Hematopoietic multipotent progenitor cell treated with erythropoietin and hydrocortisone succinate and interleukin-3 and kit ligand, for 6 days (in vitro differentiated cells): ENCODE measurements at regions not wholly inside any gene's neighbourhood (a gene's known extent, or its start where the extent isn't known, plus 50 kb on each side); places are given as distances from the start of the nearest gene placed in this dataset.
A peak's percentile ranks its signal among the peaks of the same experiment; 100 is the strongest.
"Not testable (repeated sequence)": the region's sequence is repeated elsewhere in the genome, so short reads cannot be mapped to it uniquely, and the experiment has no call there.

ENCODE experiments used
- DNase-seq: peaks from one replicate; pipeline ENCODE4 v3.0.0-alpha.2; 2015

GRCh38 chr5:130294798-130295197 is 390.5 kb downstream of the CHSY3 start:
- DNase-seq: not testable (repeated sequence)

DNA sequence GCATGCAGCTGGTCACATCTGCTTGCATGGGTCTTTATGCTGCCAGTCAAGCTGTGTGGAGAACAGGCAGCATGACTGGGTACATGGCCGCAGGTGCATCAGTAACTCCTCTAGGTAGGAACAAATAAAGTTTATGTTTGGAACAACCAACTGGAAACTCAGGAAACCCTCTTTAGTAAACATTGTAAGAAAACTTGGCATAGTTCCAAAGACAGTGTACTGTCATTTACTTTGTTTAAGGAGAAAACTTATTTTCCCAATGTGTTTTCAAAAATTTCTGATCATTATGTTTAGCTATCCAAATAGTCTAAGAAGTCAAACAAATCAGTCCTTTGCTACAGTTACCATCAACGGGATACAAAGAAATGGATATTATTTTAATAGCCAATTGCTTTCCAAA is 386.0 kb downstream of the CHSY3 start:
- peak; percentile 3 for DNase-seq

DNA sequence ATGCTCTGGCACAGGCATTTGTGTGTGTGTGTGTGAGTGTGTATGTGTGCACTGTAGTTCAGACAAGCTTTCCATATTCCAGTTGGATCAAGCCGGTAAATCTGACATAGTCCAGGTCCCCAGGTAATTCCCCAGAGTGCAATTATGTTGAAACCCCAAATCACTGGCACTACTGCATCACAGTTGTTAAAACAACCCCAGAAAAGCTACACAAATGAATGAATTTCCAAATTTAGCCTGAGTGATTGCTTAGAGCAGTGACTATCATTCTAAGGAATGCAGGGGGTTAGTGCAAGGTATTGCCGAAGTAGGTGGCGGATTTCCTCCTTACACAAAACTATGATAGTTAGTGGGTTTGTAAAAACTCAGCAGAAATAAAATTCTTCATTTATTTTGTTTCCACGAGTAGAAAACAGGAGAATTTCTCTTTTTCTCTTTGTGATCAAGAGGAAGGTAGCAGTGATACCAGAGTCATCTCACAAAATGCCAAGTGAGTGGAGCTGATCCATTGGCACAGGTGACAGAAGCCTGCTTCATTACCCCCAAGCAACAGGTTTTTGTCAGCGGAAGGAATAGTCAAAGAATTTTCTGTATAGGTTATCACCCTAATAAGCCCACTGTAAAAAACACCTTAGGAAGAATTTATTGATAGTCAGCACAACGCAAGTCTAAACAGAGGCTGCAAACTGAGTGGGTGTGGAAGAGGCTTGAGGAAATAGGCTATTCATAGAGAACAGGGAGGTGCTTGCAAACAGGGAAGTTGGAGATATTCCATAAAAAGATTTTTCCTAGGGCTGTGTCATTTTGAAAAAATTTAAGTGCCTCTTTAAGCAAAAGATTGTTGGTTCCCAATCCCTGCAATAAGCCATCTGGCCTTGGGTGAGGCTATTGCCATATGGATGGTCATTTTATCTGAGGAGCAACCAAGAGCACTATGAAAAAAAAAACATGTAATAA is 385.1 kb downstream of the CHSY3 start:
- no peak for DNase-seq

DNA sequence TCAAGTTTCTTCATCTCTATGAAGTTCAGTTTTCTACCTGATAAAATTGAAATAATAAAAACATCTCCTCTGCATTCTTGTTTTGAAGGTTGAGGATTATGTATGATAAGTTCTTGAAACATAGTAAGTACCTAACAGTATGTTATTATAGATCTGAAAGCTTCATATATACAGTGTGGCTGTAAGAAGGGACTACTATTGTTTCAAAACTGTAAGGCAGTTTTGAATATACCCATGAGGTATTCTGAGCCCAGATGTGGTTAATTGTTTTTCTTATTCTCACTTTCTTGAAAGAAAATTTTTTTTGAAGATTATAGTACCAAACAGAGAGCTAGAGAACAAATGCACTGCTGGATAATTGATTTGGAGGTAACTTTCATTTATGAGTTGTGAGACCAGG is 383.2 kb downstream of the CHSY3 start:
- no peak for DNase-seq

- no peak for DNase-seq
Measured at GRCh38 chr5:130286971-130287370, 382.7 kb downstream of the CHSY3 start.

DNA sequence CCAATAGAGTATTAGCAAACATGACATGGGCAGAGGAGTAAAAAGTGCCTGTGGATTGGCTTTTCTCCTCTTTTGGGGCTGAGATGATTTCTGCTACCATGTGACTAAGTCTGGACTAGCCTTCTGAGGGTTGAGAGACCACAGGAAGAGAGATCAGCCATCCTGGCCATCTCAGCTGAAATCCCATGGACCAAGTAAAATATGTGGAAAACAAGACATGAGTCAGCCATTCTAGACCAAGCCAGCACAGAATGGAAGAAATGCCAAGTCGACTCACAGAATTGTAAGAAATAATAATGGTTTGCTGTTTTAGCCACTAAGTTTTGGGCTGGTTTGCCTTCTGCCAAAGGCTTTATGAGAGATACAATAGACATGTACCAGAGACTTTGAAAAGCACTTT is 377.8 kb downstream of the CHSY3 start:
- no peak for DNase-seq

DNA sequence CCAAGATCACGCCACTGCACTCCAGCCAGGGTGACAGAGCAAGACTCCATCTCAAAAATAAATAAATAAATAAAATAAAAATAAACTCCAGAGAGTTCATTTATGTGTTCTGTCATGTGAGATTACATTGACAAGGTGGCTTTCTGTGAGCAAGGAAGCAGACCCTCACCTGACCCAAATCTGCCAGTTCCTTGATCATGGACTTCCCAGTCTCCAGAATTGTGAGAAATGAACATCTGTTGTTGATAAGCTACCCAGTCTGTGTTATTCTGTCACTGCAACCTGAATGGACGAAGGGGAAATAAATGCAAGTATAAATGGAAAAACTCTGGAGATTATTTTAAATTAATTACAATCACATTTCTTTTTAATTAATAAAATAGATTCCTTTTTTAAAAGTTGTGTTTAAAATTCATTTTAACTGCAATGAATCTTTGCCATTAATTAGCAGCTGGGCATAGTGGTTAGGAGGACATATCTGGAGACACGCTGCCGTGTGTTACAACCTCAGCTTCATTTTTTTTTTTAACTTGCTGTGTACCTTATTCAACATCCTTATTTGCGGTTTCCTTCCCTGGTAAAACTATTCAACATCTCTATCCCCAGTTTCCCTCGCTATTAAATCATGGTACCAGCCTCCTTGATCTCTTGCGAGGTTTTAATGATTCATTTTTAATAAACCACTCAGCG is 376.4 kb downstream of the CHSY3 start:
- DNase-seq: no peak

- DNase-seq: no peak
Measured at GRCh38 chr5:130279386-130279785, 375.1 kb downstream of the CHSY3 start.

- no peak for DNase-seq
Measured at GRCh38 chr5:130278136-130278535, 373.9 kb downstream of the CHSY3 start.

- no peak for DNase-seq
Measured at GRCh38 chr5:130277522-130277921, 373.3 kb downstream of the CHSY3 start.

DNA sequence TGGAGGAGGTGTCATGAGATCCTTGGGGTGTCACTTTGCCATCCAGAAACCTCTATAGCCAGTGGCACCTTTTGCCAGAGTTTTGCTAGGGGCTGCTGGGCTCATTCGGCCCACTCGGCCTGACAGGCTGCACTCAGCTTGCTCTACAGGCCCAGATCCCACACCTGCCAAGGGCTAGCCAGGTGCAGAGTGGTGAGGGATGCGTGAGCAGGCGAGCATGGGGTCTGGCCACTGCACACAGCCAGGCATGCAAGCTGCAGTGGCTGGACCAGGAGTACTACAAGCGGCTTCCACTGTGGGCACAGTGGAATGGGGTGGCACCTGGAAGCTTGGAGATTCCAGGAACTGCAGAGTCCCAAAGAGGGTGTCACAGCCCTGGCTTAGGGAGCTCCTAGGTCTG is 372.7 kb downstream of the CHSY3 start:
- no peak for DNase-seq

GRCh38 chr5:130272837-130273236 is 368.6 kb downstream of the CHSY3 start:
- no peak for DNase-seq

GRCh38 chr5:130270786-130271185 is 366.5 kb downstream of the CHSY3 start:
- no peak for DNase-seq

GRCh38 chr5:130268489-130268888 is 364.2 kb downstream of the CHSY3 start:
- no peak for DNase-seq

DNA sequence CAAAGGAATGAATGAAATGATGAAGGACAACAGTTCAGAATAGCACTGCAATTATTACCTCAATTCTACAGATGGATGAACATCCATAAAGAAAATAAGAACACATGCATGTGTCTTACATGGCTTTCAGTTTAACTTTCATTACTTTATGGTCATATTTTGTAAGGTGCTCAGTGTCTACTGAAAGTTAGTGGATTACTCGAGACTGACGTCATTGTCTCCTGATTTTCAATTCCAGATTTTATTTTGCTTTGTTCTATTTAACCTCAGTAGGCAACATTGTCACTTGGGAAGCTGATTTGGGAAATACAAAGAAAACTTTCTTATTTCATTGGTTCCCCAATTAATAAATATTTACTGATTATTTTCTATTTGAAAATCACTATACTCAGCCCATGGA is 363.7 kb downstream of the CHSY3 start:
- no peak for DNase-seq

DNA sequence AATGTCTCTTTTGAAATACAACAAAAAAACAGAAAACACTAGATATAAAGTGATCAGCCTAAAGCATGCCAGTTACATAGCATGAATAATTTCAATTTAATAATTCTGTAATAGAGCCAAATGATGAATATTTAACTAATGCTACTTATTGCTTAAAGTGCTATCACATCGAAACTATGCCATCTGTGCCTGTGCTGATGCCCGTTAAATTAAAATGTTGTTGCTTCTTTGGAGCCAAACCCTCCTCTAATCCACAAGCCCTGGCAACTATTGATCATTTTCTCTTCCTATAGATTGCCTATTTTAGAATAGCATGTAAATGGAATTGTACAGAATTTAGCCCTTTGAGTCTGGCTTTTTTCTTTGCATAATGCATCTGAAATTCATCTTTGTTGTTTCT is 356.2 kb downstream of the CHSY3 start:
- no peak for DNase-seq

- peak; percentile 13 for DNase-seq
Measured at GRCh38 chr5:130251931-130252330, 347.7 kb downstream of the CHSY3 start.

GRCh38 chr5:130243641-130244040 is 339.4 kb downstream of the CHSY3 start:
- no peak for DNase-seq

DNA sequence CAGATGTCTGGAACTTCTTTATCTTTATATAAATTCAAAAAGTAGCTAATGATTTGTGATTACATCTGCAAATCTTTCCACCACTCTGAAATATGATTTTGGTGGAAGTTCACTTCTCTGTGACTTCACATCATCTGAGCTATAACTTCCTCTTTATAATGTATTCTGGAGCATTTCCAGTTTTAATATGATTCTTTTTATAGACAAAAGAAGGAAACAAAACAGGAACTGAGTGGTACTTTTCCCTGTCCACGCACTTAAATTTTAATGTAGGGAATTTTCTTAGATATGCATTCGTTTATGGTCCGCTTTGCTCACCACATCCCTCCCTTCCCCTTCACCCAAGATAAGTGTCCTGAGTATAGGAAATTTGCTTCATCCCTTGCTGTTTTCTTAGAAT is 333.5 kb downstream of the CHSY3 start:
- no peak for DNase-seq
